A549 (cell line): ENCODE measurements at regions not wholly inside any gene's neighbourhood (a gene's known extent, or its start where the extent isn't known, plus 50 kb on each side); places are given as distances from the start of the nearest gene placed in this dataset.

Experiments used
- ATAC-seq, 2 experiments: fragments of 200-7000 bp in 1 of 2; fragments of >200 bp in 1 of 2; cut with Nextera tagmentation in 1 of 2; cut with Tn5 transposase in 1 of 2; 3 replicates each; pipeline versions ENCODE4 v1.8.0 to v1.9.1; 2018 to 2020; ENCODE audit warnings: mild to moderate bottlenecking in 1 of 2, moderate library complexity in 1 of 2
- CTCF ChIA-PET: fragments of 300-600 bp; sonication (Branson Sonifier 250); formaldehyde crosslinking; extraction: SDS; loops from one replicate; lab custom pipeline; 2021; ENCODE audit warnings: antibody characterized with exemption, inconsistent platforms; lab: Yijun Ruan, JAX
- POLR2A ChIA-PET: fragments of 350-600 bp; formaldehyde crosslinking; extraction: SDS; loops from one replicate; lab custom pipeline; 2021; ENCODE audit warnings: antibody characterized with exemption, inconsistent platforms; lab: Yijun Ruan, JAX
- DNase-seq, 2 experiments: peaks; one replicate each; pipeline versions ENCODE4 v3.0.0 to v3.0.0-alpha.2; 2011 to 2016; ENCODE audit warnings: low read depth in 1 of 2, low spot score in 1 of 2
- FAIRE-seq: peaks from 2 replicates; lab custom pipeline; 2011; peaks lifted over from hg19 to GRCh38; lab: Jason Lieb, UNC
- H3K27ac ChIP-seq, 2 experiments: fragments of >200 bp; sonication (Bioruptor Twin); formaldehyde crosslinking; 3 replicates each; pipeline ENCODE4 v1.5.1; 2016 to 2017
- H3K4me1 ChIP-seq: fragments of >200 bp; sonication (Bioruptor Twin); formaldehyde crosslinking; 3 replicates; pipeline ENCODE4 v1.6.1; 2016
- H3K4me2 ChIP-seq: fragments of >200 bp; sonication (Bioruptor Twin); formaldehyde crosslinking; 3 replicates; pipeline ENCODE4 v1.6.1; 2016
- H3K4me3 ChIP-seq: fragments of >200 bp; sonication (Bioruptor Twin); formaldehyde crosslinking; 3 replicates; pipeline ENCODE4 v1.5.1; 2016
- H3K9me3 ChIP-seq: fragments of >200 bp; sonication (Bioruptor Twin); formaldehyde crosslinking; 3 replicates; pipeline ENCODE4 v1.6.1; 2016
- BHLHE40 ChIP-seq: IDR thresholded peaks from 2 replicates; pipeline ENCODE4 v1.6.1; 2012; ENCODE audit warnings: low read depth, low read length, inconsistent platforms
- CBX2 ChIP-seq: fragments of 200-600 bp; sonication (generic); IDR thresholded peaks from 2 replicates; pipeline ENCODE4 v1.6.1; 2016; ENCODE audit warnings: low read depth, mild to moderate bottlenecking, borderline replicate concordance
- CEBPB ChIP-seq, 2 experiments: fragments of >200 bp in 1 of 2; sonication (Bioruptor Twin) in 1 of 2; formaldehyde crosslinking in 1 of 2; IDR thresholded peaks; 2 replicates each; pipeline ENCODE4 v1.6.1; 2012 to 2016
- E2F6 ChIP-seq: IDR thresholded peaks from 2 replicates; pipeline ENCODE4 v1.6.1; 2012; ENCODE audit warnings: low read depth, borderline replicate concordance
- EHF ChIP-seq: fragments of 250-450 bp; sonication (Bioruptor Pico); IDR thresholded peaks from 2 replicates; pipeline ENCODE4 v1.5.0; 2020; ENCODE audit warnings: mild to moderate bottlenecking
- EP300 ChIP-seq, 2 experiments: fragments of >200 bp; sonication (Bioruptor Twin); formaldehyde crosslinking; IDR thresholded peaks; 2 replicates in 1 of 2; 3 replicates in 1 of 2; pipeline ENCODE4 v1.6.1; 2016 to 2017
- ESRRA ChIP-seq: fragments of 150-350 bp; IDR thresholded peaks from 2 replicates; pipeline ENCODE4 v1.6.1; 2014; ENCODE audit warnings: mild to moderate bottlenecking, low read length, borderline replicate concordance
- FOSB ChIP-seq: fragments of 250-450 bp; sonication (Bioruptor Pico); IDR thresholded peaks from 2 replicates; pipeline ENCODE4 v1.5.0; 2020; ENCODE audit warnings: mild to moderate bottlenecking, moderate library complexity
- HDAC2 ChIP-seq: fragments of 200-600 bp; sonication (generic); IDR thresholded peaks from 2 replicates; pipeline ENCODE4 v1.6.1; 2016
- HES2 ChIP-seq: fragments of >200 bp; sonication (Bioruptor Twin); formaldehyde crosslinking; IDR thresholded peaks from 2 replicates; pipeline ENCODE4 v1.6.1; 2016
- HEYL ChIP-seq: fragments of 250-450 bp; sonication (Bioruptor Pico); IDR thresholded peaks from 2 replicates; pipeline ENCODE4 v1.8.0; 2021; ENCODE audit warnings: mild to moderate bottlenecking, moderate library complexity
- HMGXB4 ChIP-seq: fragments of 250-450 bp; sonication (Bioruptor Pico); IDR thresholded peaks from 2 replicates; pipeline ENCODE4 v1.5.0; 2021; ENCODE audit warnings: mild to moderate bottlenecking, moderate library complexity, borderline replicate concordance
- HOXA7 ChIP-seq: fragments of 250-450 bp; sonication (Bioruptor Pico); IDR thresholded peaks from 2 replicates; pipeline ENCODE4 v1.5.0; 2020; ENCODE audit warnings: mild to moderate bottlenecking, moderate library complexity
- HOXB13 ChIP-seq: fragments of 250-450 bp; sonication (Bioruptor Pico); IDR thresholded peaks from 2 replicates; pipeline ENCODE4 v1.5.0; 2020; ENCODE audit warnings: low read depth, mild to moderate bottlenecking, moderate library complexity
- JUN ChIP-seq, 2 experiments: fragments of >200 bp; sonication (Bioruptor Twin); formaldehyde crosslinking; IDR thresholded peaks; 2 replicates in 1 of 2; 3 replicates in 1 of 2; pipeline ENCODE4 v1.6.1; 2016 to 2017
- JUNB ChIP-seq: fragments of >200 bp; sonication (Bioruptor Twin); formaldehyde crosslinking; IDR thresholded peaks from 2 replicates; pipeline ENCODE4 v1.6.1; 2016
- KDM1A ChIP-seq: fragments of 200-600 bp; sonication (generic); IDR thresholded peaks from 2 replicates; pipeline ENCODE4 v1.6.1; 2016; ENCODE audit warnings: low read depth, mild to moderate bottlenecking
- KDM5A ChIP-seq: fragments of 200-600 bp; sonication (generic); IDR thresholded peaks from 2 replicates; pipeline ENCODE4 v1.6.1; 2016; ENCODE audit warnings: antibody characterized with exemption, mild to moderate bottlenecking
- MAX ChIP-seq: IDR thresholded peaks from 2 replicates; pipeline ENCODE4 v1.6.1; 2012
- MAZ ChIP-seq: fragments of 150-350 bp; IDR thresholded peaks from 2 replicates; pipeline ENCODE4 v1.6.1; 2014; ENCODE audit warnings: antibody characterized with exemption, low read depth, low read length, borderline replicate concordance
- MYC ChIP-seq: IDR thresholded peaks from 2 replicates; pipeline ENCODE4 v1.6.1; 2012; ENCODE audit warnings: mild to moderate bottlenecking, inconsistent platforms, low read length, improper control_type of control experiment, borderline replicate concordance
- PBX3 ChIP-seq: IDR thresholded peaks from 2 replicates; pipeline ENCODE4 v1.6.1; 2012
- PHF8 ChIP-seq: fragments of 200-600 bp; sonication (generic); IDR thresholded peaks from 2 replicates; pipeline ENCODE4 v1.6.1; 2016; ENCODE audit warnings: low read depth, mild to moderate bottlenecking, antibody characterized with exemption, moderate library complexity, borderline replicate concordance
- POLR2A ChIP-seq: IDR thresholded peaks from 2 replicates; pipeline ENCODE4 v1.6.1; 2012; ENCODE audit warnings: mild to moderate bottlenecking, low read length
- RCOR1 ChIP-seq: fragments of 150-350 bp; IDR thresholded peaks from 2 replicates; pipeline ENCODE4 v1.6.1; 2014; ENCODE audit warnings: antibody characterized with exemption, low read length, low read depth
- REST ChIP-seq: fragments of 200-600 bp; sonication (generic); IDR thresholded peaks from 2 replicates; pipeline ENCODE4 v1.6.1; 2016; ENCODE audit warnings: antibody characterized with exemption, mild to moderate bottlenecking, moderate library complexity
- RFX5 ChIP-seq: fragments of 450-650 bp; IDR thresholded peaks from 2 replicates; pipeline ENCODE4 v1.7.1; 2014; ENCODE audit warnings: antibody characterized with exemption, mild to moderate bottlenecking, moderate library complexity
- RNF2 ChIP-seq: fragments of 200-600 bp; sonication (generic); IDR thresholded peaks from 2 replicates; pipeline ENCODE4 v1.6.1; 2016; ENCODE audit warnings: low read depth, mild to moderate bottlenecking, antibody characterized with exemption, moderate library complexity, borderline replicate concordance
- SMC3 ChIP-seq: fragments of >200 bp; sonication (Bioruptor Twin); formaldehyde crosslinking; IDR thresholded peaks from 3 replicates; pipeline ENCODE4 v1.6.1; 2018; ENCODE audit warnings: inconsistent platforms
- TFCP2L1 ChIP-seq: fragments of 250-450 bp; sonication (Bioruptor Pico); IDR thresholded peaks from 2 replicates; pipeline ENCODE4 v1.5.0; 2021; ENCODE audit warnings: mild to moderate bottlenecking
- USF2 ChIP-seq: fragments of 450-650 bp; IDR thresholded peaks from 2 replicates; pipeline ENCODE4 v1.6.1; 2014; ENCODE audit warnings: antibody characterized with exemption
- WGBS: methylation state at CpG from one replicate; pipeline ENCODE4 v1.1.6; 2017; ENCODE audit errors: missing lambda C conversion rate; 5-methylcytosine and 5-hydroxymethylcytosine counted together

GRCh38 chr5:158303275-158303674 is 444.3 kb upstream of the CLINT1 start:
- no peak for FAIRE-seq
- ChIA-PET CTCF (interaction anchor here (0.5 kb wide), 1 partner anchor 216 kb away, joined by 3 read pairs; no protein-coding TSS in a partner anchor), POLR2A (no interaction called here)
- Histone ChIP-seq H3K27ac (no peak overlapping the region), H3K4me2 (no peak overlapping the region), H3K4me1 (no peaks in the 10 kb centered on the region), H3K4me3 (no peak overlapping the region), H3K9me3 (no peaks in the 10 kb centered on the region)
- no peak for TF ChIP-seq REST
- no peak for TF ChIP-seq RCOR1
- TF ChIP-seq HOXB13 (CRISPR knock-in tag): no peak
- no peak for TF ChIP-seq HMGXB4 (CRISPR knock-in tag)
- TF ChIP-seq BHLHE40: no peak
- TF ChIP-seq PBX3: no peak
- no peak for TF ChIP-seq MYC
- TF ChIP-seq RNF2: no peak
- TF ChIP-seq CEBPB (IDR thresholded peaks at IDR 0.05): no peak
- no peak for TF ChIP-seq JUN (IDR thresholded peaks at IDR 0.05)
- TF ChIP-seq HDAC2: no peak
- no peak for TF ChIP-seq EP300 (IDR thresholded peaks at IDR 0.05)
- no peak for TF ChIP-seq CBX2
- no peak for TF ChIP-seq EHF (CRISPR knock-in tag)
- no peak for TF ChIP-seq KDM5A
- no peak for TF ChIP-seq E2F6
- TF ChIP-seq TFCP2L1 (CRISPR knock-in tag): no peak
- TF ChIP-seq JUNB: no peak
- TF ChIP-seq FOSB (CRISPR knock-in tag): no peak
- no peak for TF ChIP-seq KDM1A
- 11% methylated on average over 3 of the region's 3 CpGs for WGBS
- ATAC-seq: no peak
- DNase-seq: no peak

- Histone ChIP-seq H3K27ac (no peak overlapping the region), H3K4me3 (no peak overlapping the region), H3K4me2 (no peak overlapping the region), H3K9me3 (no peaks in the 10 kb centered on the region), H3K4me1 (no peaks in the 10 kb centered on the region)
- POLR2A ChIA-PET: no interaction called here
- DNase-seq: no peak
- no peak for ATAC-seq
- CTCF ChIA-PET: no interaction called here
- 8% methylated on average over 2 of the region's 2 CpGs for WGBS
- no peak for FAIRE-seq
- TF ChIP-seq EP300 (IDR thresholded peaks at IDR 0.05) (no peak), USF2 (no peak), E2F6 (no peak), HEYL (no peak), MAX (no peak), EHF (CRISPR knock-in tag) (no peak), HES2 (no peak), ESRRA (no peak), KDM5A (no peak), RFX5 (no peak), POLR2A (no peak), HOXA7 (CRISPR knock-in tag) (no peak), PHF8 (no peak), RCOR1 (no peak), MAZ (no peak), SMC3 (no peak), JUNB (no peak), RNF2 (no peak)
Observed at GRCh38 chr5:158302029-158302428, 443.1 kb upstream of the CLINT1 start.
